GM23338 (cell line): ENCODE measurements at regions not wholly inside any gene's neighbourhood (a gene's known extent, or its start where the extent isn't known, plus 50 kb on each side); places are given as distances from the start of the nearest gene placed in this dataset.

Experiments
- ATAC-seq: fragments of 200-7000 bp; cut with Tn5 transposase; 3 replicates; pipeline ENCODE4 v1.9.1; 2020
- DNase-seq: peaks from one replicate; pipeline ENCODE4 v3.0.0-alpha.2; 2015; ENCODE audit warnings: low spot score
- H2AFZ ChIP-seq: fragments of 200-600 bp; sonication (generic); 2 replicates; pipeline ENCODE4 v1.8.0; 2016; ENCODE audit warnings: antibody characterized with exemption, mild to moderate bottlenecking, moderate library complexity
- H3F3A ChIP-seq: fragments of 200-600 bp; sonication (generic); replicated peaks from 2 replicates; pipeline ENCODE4 v1.8.0; 2017; ENCODE audit warnings: antibody characterized with exemption, mixed run types, low read depth
- H3K27ac ChIP-seq: fragments of 200-600 bp; sonication (generic); 2 replicates; pipeline ENCODE4 v1.6.1; 2016; ENCODE audit warnings: low read depth
- H3K27me3 ChIP-seq: fragments of 200-600 bp; sonication (generic); 2 replicates; pipeline ENCODE4 v1.8.0; 2016; ENCODE audit warnings: mild to moderate bottlenecking, mixed run types, moderate library complexity; ENCODE audit not compliant: insufficient read depth
- H3K36me3 ChIP-seq: fragments of 200-600 bp; sonication (generic); 2 replicates; pipeline ENCODE4 v1.8.0; 2016; ENCODE audit warnings: mild to moderate bottlenecking; ENCODE audit not compliant: insufficient read depth
- H3K4me1 ChIP-seq: fragments of 200-600 bp; sonication (generic); 2 replicates; pipeline ENCODE4 v1.8.0; 2016; ENCODE audit warnings: mild to moderate bottlenecking, moderate library complexity; ENCODE audit not compliant: insufficient read depth
- H3K4me2 ChIP-seq: fragments of 200-600 bp; sonication (generic); 2 replicates; pipeline ENCODE4 v1.7.1; 2017; ENCODE audit warnings: mixed run types
- H3K4me3 ChIP-seq: fragments of 200-600 bp; sonication (generic); 2 replicates; pipeline ENCODE4 v1.6.1; 2016; ENCODE audit warnings: mixed run types
- H3K79me2 ChIP-seq: fragments of 200-600 bp; sonication (generic); replicated peaks from 2 replicates; pipeline ENCODE4 v1.8.0; 2017; ENCODE audit warnings: mild to moderate bottlenecking; ENCODE audit not compliant: insufficient read depth
- H3K9me2 ChIP-seq: fragments of 200-600 bp; sonication (generic); 2 replicates; pipeline ENCODE4 v1.8.0; 2017; ENCODE audit not compliant: insufficient read depth
- H4K20me1 ChIP-seq: fragments of 200-600 bp; sonication (generic); replicated peaks from 2 replicates; pipeline ENCODE4 v1.8.0; 2017; ENCODE audit warnings: mild to moderate bottlenecking; ENCODE audit not compliant: insufficient read depth
- H3K27ac Mint-ChIP-seq: 2 replicates; pipeline ENCODE4 v1.8.0; 2020; ENCODE audit warnings: inconsistent platforms, mild to moderate bottlenecking, moderate library complexity, mixed read lengths
- H3K27me3 Mint-ChIP-seq: 3 replicates; pipeline ENCODE4 v1.8.0; 2022; ENCODE audit warnings: low read depth, mild to moderate bottlenecking, moderate library complexity, mixed read lengths, inconsistent platforms; ENCODE audit not compliant: insufficient read depth, poor library complexity
- H3K36me3 Mint-ChIP-seq: 3 replicates; pipeline ENCODE4 v1.8.0; 2021; ENCODE audit warnings: low read depth, mild to moderate bottlenecking, inconsistent platforms, moderate library complexity, mixed read lengths
- H3K4me1 Mint-ChIP-seq: 3 replicates; pipeline ENCODE4 v1.8.0; 2020; ENCODE audit warnings: mild to moderate bottlenecking, inconsistent platforms, mixed read lengths
- H3K4me3 Mint-ChIP-seq: 3 replicates; pipeline ENCODE4 v1.8.0; 2021; ENCODE audit warnings: moderate library complexity, mild to moderate bottlenecking, inconsistent platforms, mixed read lengths
- H3K9me3 Mint-ChIP-seq: 3 replicates; pipeline ENCODE4 v1.8.0; 2020; ENCODE audit warnings: moderate library complexity, mild to moderate bottlenecking, inconsistent platforms, mixed read lengths
- EZH2 ChIP-seq: fragments of 200-600 bp; sonication (generic); IDR thresholded peaks from one replicate; pipeline ENCODE4 v1.8.0; 2017; ENCODE audit warnings: antibody characterized with exemption, mild to moderate bottlenecking, low read depth; ENCODE audit not compliant: unreplicated experiment
- NANOG ChIP-seq: IDR thresholded peaks from 2 replicates; pipeline ENCODE4 v1.6.1; 2016; ENCODE audit warnings: antibody characterized with exemption, borderline replicate concordance
- STAT1 ChIP-seq: IDR thresholded peaks from one replicate; pipeline ENCODE4 v1.6.1; 2016; ENCODE audit warnings: antibody characterized with exemption; ENCODE audit not compliant: unreplicated experiment
- ZNF114 ChIP-seq: fragments of 250-450 bp; sonication (Bioruptor Pico); IDR thresholded peaks from 2 replicates; pipeline ENCODE4 v1.5.0; 2020; ENCODE audit warnings: mild to moderate bottlenecking, moderate library complexity
- ZNF331 ChIP-seq: fragments of 250-450 bp; sonication (Bioruptor Pico); IDR thresholded peaks from 2 replicates; pipeline ENCODE4 v1.5.0; 2020; ENCODE audit warnings: low read depth, mild to moderate bottlenecking, moderate library complexity
- ZNF462 ChIP-seq: fragments of 250-450 bp; sonication (Bioruptor Pico); IDR thresholded peaks from 2 replicates; pipeline ENCODE4 v1.5.0; 2020; ENCODE audit warnings: mild to moderate bottlenecking, moderate library complexity
- TF ChIP-seq, protein P1 (sequence below): IDR thresholded peaks from one replicate; pipeline ENCODE4 v1.6.1; 2018; ENCODE audit warnings: antibody characterized with exemption; ENCODE audit not compliant: unreplicated experiment

DNA sequence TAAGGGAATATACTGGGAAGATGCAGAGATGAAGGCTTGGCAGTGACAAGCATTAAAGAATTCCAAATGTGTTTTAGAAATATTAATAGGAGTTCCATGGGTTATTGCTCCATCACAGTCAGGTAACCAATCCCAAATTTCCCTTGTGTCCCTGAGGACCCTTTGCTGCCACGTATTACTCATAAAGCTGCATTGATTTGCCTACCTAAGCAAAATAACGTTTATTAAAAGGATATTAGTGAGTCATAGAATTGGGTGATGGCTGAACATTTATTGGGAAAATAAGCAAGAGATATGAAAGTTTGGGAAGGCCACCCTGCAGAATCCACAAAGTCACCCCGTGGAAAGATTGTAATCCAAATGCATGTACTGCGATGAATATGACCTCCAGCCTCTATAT is 782.1 kb downstream of the RAPGEF2 start:
- Histone ChIP-seq H3K4me2 (no peak overlapping the region), H3K79me2 (no peaks in the 10 kb centered on the region), H2AFZ (no peak overlapping the region), H3K36me3 (no peaks in the 10 kb centered on the region), H3K27ac (no peak overlapping the region), H3K4me1 (no peaks in the 10 kb centered on the region), H4K20me1 (no peaks in the 10 kb centered on the region), H3K27me3 (no peaks in the 10 kb centered on the region), H3K9me2 (no peaks in the 10 kb centered on the region; the same call in 1 of the 2 replicates), H3F3A (no peaks in the 10 kb centered on the region), H3K4me3 (no peak overlapping the region)
- ATAC-seq = no peak
- H3K36me3 Mint-ChIP-seq = no peaks in the 10 kb centered on the region
- no peak for TF ChIP-seq EZH2
- TF ChIP-seq ZNF462 (CRISPR knock-in tag) = no peak
- no peak for TF ChIP-seq ZNF331
- no peak for TF ChIP-seq NANOG
- TF ChIP-seq, protein P1, sequence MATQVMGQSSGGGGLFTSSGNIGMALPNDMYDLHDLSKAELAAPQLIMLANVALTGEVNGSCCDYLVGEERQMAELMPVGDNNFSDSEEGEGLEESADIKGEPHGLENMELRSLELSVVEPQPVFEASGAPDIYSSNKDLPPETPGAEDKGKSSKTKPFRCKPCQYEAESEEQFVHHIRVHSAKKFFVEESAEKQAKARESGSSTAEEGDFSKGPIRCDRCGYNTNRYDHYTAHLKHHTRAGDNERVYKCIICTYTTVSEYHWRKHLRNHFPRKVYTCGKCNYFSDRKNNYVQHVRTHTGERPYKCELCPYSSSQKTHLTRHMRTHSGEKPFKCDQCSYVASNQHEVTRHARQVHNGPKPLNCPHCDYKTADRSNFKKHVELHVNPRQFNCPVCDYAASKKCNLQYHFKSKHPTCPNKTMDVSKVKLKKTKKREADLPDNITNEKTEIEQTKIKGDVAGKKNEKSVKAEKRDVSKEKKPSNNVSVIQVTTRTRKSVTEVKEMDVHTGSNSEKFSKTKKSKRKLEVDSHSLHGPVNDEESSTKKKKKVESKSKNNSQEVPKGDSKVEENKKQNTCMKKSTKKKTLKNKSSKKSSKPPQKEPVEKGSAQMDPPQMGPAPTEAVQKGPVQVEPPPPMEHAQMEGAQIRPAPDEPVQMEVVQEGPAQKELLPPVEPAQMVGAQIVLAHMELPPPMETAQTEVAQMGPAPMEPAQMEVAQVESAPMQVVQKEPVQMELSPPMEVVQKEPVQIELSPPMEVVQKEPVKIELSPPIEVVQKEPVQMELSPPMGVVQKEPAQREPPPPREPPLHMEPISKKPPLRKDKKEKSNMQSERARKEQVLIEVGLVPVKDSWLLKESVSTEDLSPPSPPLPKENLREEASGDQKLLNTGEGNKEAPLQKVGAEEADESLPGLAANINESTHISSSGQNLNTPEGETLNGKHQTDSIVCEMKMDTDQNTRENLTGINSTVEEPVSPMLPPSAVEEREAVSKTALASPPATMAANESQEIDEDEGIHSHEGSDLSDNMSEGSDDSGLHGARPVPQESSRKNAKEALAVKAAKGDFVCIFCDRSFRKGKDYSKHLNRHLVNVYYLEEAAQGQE = no peak
- no peak for TF ChIP-seq ZNF114 (CRISPR knock-in tag)
- no peak for TF ChIP-seq STAT1
- no peaks in the 10 kb centered on the region for H3K27me3 Mint-ChIP-seq
- H3K27ac Mint-ChIP-seq = no peak overlapping the region
- no peaks in the 10 kb centered on the region for H3K4me1 Mint-ChIP-seq
- H3K9me3 Mint-ChIP-seq = no peaks in the 10 kb centered on the region; the same call in 2 of the 3 replicates
- DNase-seq = no peak
- no peak overlapping the region for H3K4me3 Mint-ChIP-seq
